ENCODE measurements at regions not wholly inside any gene's neighbourhood (a gene's known extent, or its start where the extent isn't known, plus 50 kb on each side); places are given as distances from the start of the nearest gene placed in this dataset.

DNA sequence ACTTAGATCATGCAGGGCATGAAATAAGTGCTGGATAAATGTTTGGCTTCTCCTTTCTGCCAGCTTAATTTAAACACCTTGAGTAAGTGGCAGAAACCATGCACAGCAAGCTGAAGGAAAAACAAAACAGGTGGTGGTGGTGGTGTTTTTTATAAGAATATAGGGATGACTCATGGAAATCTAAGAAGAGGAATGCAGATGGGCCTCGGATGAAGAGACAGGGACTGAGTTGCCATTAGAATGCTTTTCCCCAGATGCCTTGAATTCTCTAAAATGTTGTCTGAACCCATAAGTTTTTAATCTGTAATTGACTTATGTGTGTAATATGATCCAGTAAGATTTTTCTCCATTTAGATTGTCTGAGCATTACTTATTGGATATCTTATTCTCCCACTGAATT is 93.1 kb upstream of the ZDHHC17 start:
- ChIA-PET CTCF (no interaction called here), POLR2A (no interaction called here), RAD21 (ENCODE audit: low non-redundant PET in 1 of 2, low total read pairs in 2 of 2, uncharacterized antibody in 2 of 2, unreplicated experiment in 2 of 2) (no interaction called here)
- Histone ChIP-seq H3K79me2 (ENCODE audit: insufficient read depth, low read length) (no peaks in the 10 kb centered on the region), H3K4me3 (replicated peaks in 1 of 2; ENCODE audit: low read depth in 1 of 2, low read length in 2 of 2) (no peak overlapping the region), H3K9me3 (ENCODE audit: control insufficient read depth in 1 of 2, insufficient read depth in 1 of 2, low read depth in 1 of 2, low read length in 2 of 2) (no peaks in the 10 kb centered on the region), H3K9ac (ENCODE audit: low read length) (no peak overlapping the region), H3K9me2 (ENCODE audit: insufficient read depth) (no peaks in the 10 kb centered on the region), H3K27me3 (ENCODE audit: insufficient read depth, low read length) (no peaks in the 10 kb centered on the region), H3K4me1 (ENCODE audit: control insufficient read depth in 1 of 2, insufficient read depth in 2 of 2, low read length in 2 of 2) (peaks cover 0 to 6% of the 10 kb centered on the region in 2 experiments; a peak in 2 of 4 replicates), H2AFZ (ENCODE audit: low read depth, low read length, poor library complexity, severe bottlenecking) (no peak overlapping the region), H4K20me1 (ENCODE audit: insufficient read depth) (no peaks in the 10 kb centered on the region), H3K36me3 (ENCODE audit: control insufficient read depth in 1 of 2, insufficient read depth in 2 of 2, low read length in 2 of 2) (no peaks in the 10 kb centered on the region), H3K4me2 (ENCODE audit: low read length) (no peak overlapping the region), H3K27ac (ENCODE audit: low read depth, low read length) (no peak overlapping the region)
- DNase-seq (ENCODE audit: low read depth, low spot score) (no peak), ATAC-seq (no peak)
- no peak for TF ChIP-seq RAD21 (IDR thresholded peaks at IDR 0.05; ENCODE audit: low read depth)
- TF ChIP-seq, protein P1, sequence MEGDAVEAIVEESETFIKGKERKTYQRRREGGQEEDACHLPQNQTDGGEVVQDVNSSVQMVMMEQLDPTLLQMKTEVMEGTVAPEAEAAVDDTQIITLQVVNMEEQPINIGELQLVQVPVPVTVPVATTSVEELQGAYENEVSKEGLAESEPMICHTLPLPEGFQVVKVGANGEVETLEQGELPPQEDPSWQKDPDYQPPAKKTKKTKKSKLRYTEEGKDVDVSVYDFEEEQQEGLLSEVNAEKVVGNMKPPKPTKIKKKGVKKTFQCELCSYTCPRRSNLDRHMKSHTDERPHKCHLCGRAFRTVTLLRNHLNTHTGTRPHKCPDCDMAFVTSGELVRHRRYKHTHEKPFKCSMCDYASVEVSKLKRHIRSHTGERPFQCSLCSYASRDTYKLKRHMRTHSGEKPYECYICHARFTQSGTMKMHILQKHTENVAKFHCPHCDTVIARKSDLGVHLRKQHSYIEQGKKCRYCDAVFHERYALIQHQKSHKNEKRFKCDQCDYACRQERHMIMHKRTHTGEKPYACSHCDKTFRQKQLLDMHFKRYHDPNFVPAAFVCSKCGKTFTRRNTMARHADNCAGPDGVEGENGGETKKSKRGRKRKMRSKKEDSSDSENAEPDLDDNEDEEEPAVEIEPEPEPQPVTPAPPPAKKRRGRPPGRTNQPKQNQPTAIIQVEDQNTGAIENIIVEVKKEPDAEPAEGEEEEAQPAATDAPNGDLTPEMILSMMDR (IDR thresholded peaks at IDR 0.05 in 2 of 3, conservative IDR thresholded peaks at IDR 0.05 in 1 of 3; ENCODE audit: borderline replicate concordance in 1 of 3, insufficient read depth in 1 of 3, low read depth in 2 of 3, low read length in 2 of 3), result no peak
- no peak for TF ChIP-seq YY1 (IDR thresholded peaks at IDR 0.05; ENCODE audit: extremely low read depth, insufficient replicate concordance, low read depth, low read length)
- TF ChIP-seq, protein P2, sequence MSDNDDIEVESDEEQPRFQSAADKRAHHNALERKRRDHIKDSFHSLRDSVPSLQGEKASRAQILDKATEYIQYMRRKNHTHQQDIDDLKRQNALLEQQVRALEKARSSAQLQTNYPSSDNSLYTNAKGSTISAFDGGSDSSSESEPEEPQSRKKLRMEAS (IDR thresholded peaks at IDR 0.05), result no peak
- TF ChIP-seq SP1 (IDR thresholded peaks at IDR 0.05; ENCODE audit: low read depth), result no peak
- TF ChIP-seq EGR1 (IDR thresholded peaks at IDR 0.05; ENCODE audit: low read depth), result no peak
- TF ChIP-seq CBX3 (IDR thresholded peaks at IDR 0.05; ENCODE audit: low read depth), result no peak
- no peak for TF ChIP-seq EZH2 (IDR thresholded peaks at IDR 0.05)
- no peak for TF ChIP-seq ZFX (IDR thresholded peaks at IDR 0.05)
- TF ChIP-seq TCF7L2 (IDR thresholded peaks at IDR 0.05; ENCODE audit: borderline replicate concordance, extremely low read depth, insufficient read depth, insufficient read length), result no peak
- TF ChIP-seq POLR2A (IDR thresholded peaks at IDR 0.05; ENCODE audit: borderline replicate concordance, extremely low read depth, insufficient read depth, insufficient read length), result no peak
- TF ChIP-seq SRF (IDR thresholded peaks at IDR 0.05; ENCODE audit: low read depth), result no peak
- no peak for TF ChIP-seq POLR2AphosphoS5 (IDR thresholded peaks at IDR 0.05; ENCODE audit: low read depth, low read length)
- no peak for TF ChIP-seq JUND (IDR thresholded peaks at IDR 0.05)
- no peak for TF ChIP-seq CEBPB (IDR thresholded peaks at IDR 0.05; ENCODE audit: low read depth)
- TF ChIP-seq ZNF274 (IDR thresholded peaks at IDR 0.05; ENCODE audit: low read depth, low read length), result no peak
- TF ChIP-seq, protein P3, sequence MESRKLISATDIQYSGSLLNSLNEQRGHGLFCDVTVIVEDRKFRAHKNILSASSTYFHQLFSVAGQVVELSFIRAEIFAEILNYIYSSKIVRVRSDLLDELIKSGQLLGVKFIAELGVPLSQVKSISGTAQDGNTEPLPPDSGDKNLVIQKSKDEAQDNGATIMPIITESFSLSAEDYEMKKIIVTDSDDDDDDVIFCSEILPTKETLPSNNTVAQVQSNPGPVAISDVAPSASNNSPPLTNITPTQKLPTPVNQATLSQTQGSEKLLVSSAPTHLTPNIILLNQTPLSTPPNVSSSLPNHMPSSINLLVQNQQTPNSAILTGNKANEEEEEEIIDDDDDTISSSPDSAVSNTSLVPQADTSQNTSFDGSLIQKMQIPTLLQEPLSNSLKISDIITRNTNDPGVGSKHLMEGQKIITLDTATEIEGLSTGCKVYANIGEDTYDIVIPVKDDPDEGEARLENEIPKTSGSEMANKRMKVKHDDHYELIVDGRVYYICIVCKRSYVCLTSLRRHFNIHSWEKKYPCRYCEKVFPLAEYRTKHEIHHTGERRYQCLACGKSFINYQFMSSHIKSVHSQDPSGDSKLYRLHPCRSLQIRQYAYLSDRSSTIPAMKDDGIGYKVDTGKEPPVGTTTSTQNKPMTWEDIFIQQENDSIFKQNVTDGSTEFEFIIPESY (IDR thresholded peaks at IDR 0.05; ENCODE audit: extremely low read depth, insufficient replicate concordance, low read length), result no peak
- TF ChIP-seq, protein P4, sequence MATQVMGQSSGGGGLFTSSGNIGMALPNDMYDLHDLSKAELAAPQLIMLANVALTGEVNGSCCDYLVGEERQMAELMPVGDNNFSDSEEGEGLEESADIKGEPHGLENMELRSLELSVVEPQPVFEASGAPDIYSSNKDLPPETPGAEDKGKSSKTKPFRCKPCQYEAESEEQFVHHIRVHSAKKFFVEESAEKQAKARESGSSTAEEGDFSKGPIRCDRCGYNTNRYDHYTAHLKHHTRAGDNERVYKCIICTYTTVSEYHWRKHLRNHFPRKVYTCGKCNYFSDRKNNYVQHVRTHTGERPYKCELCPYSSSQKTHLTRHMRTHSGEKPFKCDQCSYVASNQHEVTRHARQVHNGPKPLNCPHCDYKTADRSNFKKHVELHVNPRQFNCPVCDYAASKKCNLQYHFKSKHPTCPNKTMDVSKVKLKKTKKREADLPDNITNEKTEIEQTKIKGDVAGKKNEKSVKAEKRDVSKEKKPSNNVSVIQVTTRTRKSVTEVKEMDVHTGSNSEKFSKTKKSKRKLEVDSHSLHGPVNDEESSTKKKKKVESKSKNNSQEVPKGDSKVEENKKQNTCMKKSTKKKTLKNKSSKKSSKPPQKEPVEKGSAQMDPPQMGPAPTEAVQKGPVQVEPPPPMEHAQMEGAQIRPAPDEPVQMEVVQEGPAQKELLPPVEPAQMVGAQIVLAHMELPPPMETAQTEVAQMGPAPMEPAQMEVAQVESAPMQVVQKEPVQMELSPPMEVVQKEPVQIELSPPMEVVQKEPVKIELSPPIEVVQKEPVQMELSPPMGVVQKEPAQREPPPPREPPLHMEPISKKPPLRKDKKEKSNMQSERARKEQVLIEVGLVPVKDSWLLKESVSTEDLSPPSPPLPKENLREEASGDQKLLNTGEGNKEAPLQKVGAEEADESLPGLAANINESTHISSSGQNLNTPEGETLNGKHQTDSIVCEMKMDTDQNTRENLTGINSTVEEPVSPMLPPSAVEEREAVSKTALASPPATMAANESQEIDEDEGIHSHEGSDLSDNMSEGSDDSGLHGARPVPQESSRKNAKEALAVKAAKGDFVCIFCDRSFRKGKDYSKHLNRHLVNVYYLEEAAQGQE (IDR thresholded peaks at IDR 0.05; ENCODE audit: low read depth), result no peak
- intact Hi-C loops (cut with micrococcal nuclease), result no loop called here
- BruUV-seq (replicated peaks), result no TSS peak

All from HCT116 (cell line).